GM18868 (cell line): ENCODE measurements at regions not wholly inside any gene's neighbourhood (a gene's known extent, or its start where the extent isn't known, plus 50 kb on each side); places are given as distances from the start of the nearest gene placed in this dataset.
"Not testable (repeated sequence)": the region's sequence is repeated elsewhere in the genome, so short reads cannot be mapped to it uniquely, and the experiment has no call there.

Experiments
- ATAC-seq: cut with Tn5 transposase; IDR thresholded peaks from one replicate; pipeline ENCODE4 v1.9.1; 2021; ENCODE audit warnings: mild to moderate bottlenecking, moderate library complexity; ENCODE audit not compliant: unreplicated experiment

DNA sequence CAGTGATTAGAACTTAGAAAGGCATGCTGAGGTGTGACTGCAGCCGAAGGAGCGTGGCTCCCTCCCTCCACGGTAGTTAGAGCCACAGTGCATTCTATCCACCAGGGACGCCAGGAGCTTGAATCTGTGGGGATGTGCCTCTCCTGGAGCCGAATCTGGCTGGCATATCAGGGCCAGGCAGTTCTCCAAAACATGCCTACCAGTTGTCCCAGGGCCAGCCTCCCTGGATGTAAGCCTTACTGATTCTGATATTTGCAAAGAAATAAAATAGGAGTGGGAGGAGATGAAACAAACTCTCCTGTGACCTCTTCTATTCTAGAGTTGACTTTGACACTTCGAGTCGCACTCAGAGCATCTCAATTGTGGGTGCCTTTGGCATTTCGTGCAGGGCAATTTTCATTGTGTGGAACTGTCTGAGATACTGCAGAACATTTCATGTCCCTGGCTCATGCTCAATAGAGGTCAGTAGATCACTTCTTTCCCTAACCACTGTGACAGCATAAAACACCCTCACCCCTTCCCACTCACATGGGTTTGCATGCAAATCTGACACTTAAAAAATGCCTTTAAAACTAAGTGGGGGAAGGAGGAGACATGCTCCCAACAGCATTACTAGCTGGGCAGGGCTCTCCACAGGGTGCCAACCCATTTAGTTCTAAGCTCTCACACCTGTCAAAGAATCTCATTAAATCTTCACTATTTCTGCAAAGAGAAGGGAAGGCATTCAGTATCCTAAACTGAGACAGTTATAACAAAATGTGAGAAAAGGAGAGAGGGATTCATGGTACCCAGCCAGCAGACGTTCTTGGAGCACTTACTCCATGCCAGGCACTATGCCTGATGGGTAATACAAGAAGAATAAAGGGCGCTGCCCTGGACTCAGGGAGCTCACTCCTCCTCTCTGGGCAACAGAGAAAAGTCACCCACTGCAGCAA lies 378.9 kb downstream of the PREX1 start:
- no peak for ATAC-seq

DNA sequence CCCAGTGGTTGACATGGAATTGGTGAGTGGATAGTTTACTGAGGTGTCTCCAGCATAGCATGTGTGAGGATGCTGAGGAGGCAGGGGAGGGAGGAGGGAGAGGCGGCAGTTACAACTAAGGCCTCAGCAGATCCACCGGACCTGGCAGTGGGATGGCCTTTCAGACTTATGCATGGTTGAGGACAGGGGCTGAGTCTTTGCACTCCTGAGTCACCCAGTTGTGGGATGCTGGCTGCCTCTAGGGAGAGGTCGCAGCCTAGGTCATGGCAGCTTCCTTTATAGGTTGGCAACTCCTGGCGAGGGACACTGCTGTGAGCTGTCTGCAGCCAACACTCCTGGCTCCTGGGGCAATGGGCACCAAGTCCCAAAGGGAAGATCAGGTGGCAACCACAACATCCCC lies 380.3 kb downstream of the PREX1 start:
- no peak for ATAC-seq

DNA sequence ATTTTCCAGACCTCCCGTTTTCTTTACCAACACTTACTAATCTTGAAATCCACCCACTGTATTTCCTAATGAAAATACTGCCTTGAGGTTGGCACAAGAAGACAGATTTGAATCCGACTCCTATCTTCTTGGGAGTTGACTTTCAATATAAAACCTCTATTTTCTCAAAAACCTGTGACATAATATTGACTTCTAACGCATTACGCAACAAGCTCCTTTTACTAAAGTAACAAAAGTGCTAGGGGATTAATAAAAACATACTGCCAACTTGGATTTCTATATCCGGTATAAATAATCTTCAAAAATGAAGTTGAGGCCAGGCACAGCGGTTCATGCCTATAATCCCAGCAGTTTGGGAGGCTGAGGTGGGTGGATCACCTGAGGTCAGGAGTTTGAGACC lies 382.0 kb downstream of the PREX1 start:
- ATAC-seq = no peak

DNA sequence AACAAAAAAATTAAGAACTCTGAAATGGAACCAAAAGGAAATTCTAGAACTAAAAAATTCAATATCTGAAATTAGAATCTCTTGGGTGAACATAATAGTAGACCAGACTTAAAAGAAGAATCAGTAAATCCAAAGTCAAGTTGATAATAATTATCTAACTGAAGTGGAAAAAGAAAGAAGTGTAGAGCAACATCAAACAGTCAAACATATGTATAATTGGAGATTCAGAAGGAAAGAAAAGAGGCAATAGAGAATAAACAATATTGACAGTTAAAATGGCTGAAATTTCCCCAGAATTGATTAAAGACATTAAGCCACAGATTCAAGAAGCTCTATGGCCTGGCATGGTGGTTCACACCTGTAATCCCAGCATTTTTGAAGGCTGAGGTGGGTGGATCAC lies 383.6 kb downstream of the PREX1 start:
- ATAC-seq = no peak

DNA sequence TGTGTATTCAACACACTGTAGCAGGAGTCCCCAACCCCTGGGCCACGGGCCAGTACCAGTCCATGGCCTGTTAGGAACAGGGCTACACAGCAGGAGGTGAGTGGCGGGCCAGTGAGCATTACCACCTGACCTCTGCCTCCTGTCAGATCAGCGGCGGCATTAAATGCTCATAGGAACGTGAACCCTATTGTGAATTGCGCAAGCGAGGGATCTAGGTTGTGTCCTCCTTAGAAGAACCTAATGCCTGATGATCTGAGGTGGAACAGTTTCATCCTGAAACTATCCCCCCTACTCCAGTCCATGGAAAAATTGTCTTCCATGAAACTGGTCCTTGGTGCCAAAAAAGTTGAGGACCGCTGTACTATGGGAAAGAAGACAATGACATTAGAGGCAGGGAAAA lies 386.9 kb downstream of the PREX1 start:
- no peak for ATAC-seq

DNA sequence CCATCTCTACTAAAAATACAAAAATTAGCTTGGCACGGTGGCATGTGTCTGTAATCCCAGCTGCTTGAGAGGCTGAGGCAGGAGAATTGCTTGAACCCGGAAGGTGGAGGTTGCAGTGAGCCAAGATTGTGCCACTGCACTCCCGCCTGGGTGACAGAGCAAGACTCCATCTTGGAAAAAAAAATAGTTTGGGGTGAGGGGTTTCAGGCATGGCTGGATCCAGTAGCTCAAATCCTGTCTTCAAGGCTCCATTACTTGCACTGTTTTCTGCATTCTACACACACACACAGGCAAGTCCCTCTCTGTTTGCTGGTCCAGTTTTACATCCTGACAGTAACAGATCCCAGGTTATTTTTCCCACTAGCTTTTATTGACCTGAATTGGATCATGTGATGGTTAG lies 387.5 kb downstream of the PREX1 start:
- not testable (repeated sequence) for ATAC-seq

DNA sequence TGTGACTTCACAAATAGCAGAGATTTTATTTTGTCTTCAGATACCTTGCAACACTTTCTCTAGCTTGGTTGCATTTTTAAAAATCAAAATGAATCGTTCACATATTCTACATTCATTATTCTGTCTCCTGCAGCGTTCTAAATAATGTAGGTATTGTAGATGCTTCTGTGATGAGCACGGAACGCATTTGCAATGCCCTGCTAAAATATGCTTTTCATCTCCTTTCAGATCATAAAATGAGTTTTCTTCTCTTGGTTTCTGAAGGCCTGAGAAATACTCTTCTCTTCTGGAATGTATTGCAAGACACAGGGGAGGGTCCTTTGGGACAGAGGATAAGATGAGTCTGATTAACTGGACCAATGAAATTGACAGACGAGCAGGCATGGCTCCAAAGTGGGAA lies 390.7 kb downstream of the PREX1 start:
- ATAC-seq = no peak

DNA sequence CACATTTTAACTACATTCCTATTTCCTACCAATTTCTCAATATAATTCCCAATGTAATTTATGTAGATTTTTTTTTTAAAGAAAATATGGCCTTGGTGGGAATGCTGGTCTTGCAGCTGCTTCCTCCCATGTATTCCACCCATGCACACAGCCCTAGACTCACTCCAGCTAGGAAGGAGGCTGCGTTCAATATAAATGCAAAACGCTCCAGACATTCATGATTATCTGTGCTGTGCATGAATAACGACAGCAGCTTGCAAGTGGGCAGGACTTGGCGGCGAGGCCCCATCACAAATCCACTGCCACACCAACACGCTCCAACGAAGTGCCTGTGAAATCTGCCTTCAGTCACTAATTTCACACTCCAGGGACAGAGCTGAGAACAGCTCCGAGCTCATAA lies 391.2 kb downstream of the PREX1 start:
- ATAC-seq = not testable (repeated sequence)

DNA sequence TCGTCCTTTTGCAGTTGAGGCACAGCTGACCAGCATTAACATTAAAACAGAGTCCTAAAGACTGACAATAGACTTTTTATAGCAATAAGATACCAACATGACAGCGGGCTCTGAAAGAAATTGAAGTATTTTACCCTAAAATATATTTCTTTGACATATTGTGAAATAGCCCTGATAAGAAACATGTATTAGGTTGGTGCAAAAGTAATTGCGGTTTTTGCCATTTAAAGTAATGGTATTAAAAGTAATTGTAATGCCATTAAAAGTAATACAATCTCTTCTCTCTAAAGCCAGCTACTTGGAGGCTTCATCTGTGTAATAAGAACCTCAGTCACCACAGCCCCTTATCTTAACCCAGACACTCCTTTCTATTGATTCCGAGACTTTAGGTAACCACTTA lies 394.6 kb downstream of the PREX1 start:
- ATAC-seq = no peak

DNA sequence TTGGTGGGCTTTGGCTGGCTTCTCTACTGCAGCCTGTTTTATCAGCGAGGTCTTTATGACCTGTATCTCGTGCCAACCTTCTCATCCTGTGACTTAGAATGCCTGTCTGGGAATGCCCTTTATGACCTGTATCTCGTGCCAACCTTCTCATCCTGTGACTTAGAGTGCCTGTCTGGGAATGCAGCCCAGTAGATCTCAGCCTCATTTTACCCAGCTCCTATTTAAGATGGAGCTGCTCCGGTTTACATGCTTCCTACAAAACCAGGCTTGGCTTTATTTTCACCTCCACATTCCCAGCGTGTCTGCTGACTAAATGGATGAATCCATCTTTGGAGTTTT lies 395.3 kb downstream of the PREX1 start:
- no peak for ATAC-seq

DNA sequence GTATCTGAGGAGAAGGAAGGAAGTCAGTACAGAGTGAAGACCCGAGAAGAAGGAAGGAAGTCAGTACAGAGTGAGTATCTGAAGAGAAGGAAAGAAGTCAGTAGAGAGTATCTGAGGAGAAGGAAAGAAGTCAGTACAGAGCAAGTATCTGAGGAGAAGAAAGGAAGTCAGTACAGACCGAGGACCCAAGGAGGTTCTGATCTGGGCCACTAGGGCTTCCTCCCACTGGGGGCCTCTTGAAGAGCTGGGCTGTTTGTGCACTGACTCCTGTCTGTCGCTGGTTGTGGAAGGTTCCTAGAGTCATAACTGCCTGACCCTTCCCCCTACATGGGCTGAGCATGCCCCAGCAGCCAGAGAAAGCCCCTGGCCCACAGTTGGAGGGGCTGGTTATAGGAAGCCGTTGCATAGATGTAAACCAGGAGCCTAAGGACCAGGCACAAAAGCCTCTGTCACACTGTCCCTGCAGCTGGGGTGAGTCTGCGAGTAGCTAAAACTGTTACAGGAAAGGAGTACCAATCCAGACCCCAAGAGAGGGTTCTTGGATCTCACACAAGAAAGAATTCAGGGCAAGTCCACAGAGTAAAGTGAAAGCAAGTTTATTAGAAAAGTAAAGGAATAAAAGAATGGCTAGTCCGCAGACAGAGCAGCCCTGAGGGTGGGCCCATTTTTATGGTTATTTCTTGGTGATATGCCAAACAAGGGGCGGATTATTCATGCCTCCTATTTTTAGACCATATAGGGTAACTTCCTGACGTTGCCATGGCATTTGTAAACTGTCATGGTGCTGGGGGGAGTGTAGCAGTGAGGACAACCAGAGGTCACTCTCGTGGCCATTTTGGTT lies 395.9 kb downstream of the PREX1 start:
- no peak for ATAC-seq

DNA sequence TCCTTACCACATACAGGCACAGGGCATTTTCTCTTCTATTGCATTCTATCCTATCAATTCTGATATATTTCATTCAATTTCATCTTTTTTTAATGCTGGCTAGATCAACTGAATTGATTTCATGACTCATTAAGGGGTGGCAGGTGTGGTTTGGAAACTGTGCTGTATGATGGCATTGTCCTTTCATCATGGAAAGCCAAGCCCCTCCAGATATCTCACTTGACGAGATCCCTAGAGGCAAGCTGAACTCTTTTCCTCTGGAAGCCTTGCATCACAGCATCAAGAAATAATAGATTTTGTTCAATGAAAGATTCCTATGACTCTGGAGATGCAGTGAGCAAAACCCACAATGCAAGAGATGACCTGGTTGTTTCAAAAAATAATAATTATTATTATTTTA lies 401.2 kb downstream of the PREX1 start:
- ATAC-seq = no peak

DNA sequence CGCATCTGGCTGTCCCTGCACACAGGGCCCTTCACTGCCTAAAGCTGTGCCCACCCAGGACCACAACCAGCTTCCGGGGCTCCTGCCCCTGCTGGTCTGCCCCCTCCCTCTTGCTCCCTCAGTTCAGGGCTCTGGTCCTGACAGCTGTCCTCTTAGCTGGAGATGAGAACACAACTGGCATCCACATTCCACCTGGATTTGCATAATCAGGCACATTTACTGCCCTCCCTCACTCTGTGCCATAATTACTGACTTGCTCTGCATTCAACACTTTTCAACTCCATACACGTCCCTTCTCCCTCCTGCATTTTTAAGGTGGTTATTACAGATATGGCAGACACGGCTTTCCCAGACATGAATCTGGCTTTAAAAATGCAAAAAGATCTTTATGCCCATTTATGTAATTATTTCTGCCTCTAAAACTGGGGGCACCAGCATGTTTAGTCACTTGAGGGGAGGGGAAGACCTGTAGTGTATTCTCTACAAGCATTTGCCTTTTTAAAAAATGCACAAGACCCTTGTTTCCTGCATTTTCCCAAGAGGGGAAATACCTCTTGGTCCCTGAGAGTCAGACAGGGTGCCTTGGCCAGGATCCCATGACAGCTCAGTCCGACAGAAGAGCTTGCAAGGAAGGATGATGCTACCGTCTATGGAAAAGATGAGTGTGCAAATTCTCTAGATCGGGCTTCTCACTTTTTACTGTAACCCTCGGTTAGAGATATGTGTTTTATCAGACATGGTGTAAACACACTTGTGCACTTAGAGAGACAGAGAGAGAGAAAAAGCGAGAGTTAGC lies 401.8 kb downstream of the PREX1 start:
- ATAC-seq = no peak

DNA sequence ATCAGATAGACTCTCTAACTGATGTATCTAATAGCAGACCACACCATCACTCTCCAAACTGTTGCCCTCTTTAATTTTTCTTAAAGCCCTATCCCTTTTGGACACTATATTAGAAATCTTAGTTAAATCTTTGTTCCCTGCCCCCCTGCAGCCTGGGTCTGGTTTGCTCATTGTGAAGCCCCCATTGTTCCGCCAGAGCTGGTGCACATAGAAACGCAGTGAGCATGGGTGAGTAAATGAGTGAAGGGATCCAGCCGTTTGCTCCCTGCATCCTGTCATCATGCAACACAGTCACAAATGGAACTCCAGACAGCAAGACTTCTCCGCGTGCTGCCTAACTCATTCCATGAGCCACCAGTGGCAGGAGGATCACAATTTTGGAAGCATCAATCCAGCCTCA lies 402.5 kb downstream of the PREX1 start:
- ATAC-seq = no peak

DNA sequence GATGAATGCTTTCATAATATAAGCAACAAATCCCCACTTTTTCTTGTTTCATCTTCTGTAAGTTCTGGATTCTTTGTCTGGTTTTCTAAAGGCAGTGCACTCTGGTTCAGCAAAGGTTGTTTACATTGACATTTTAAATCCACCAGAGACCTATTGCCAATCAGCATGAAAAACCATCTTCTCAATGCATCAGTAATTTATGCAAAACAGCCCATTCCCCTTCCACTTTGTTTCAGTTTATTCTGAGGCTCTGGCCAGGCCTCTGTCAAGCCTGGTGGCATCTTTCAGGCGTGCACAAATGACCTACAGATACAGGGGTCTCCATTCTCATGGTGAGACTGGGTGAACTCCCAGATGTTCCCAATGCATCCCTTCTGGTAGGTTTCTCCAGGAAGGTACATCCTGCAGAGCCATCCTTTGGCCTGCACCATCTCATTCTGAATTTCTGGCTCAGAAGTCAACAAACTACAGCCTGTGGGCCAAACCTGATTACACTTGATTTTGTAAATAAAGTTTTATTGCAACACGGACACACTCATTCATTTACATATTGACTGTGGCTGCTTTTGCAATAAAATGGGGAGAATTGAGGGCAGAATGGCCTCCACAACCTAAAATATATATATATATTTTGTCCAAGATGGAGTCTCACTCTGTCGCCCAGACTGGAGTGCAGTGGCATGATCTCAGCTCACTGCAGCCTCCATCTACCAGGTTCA lies 405.4 kb downstream of the PREX1 start:
- no peak for ATAC-seq

DNA sequence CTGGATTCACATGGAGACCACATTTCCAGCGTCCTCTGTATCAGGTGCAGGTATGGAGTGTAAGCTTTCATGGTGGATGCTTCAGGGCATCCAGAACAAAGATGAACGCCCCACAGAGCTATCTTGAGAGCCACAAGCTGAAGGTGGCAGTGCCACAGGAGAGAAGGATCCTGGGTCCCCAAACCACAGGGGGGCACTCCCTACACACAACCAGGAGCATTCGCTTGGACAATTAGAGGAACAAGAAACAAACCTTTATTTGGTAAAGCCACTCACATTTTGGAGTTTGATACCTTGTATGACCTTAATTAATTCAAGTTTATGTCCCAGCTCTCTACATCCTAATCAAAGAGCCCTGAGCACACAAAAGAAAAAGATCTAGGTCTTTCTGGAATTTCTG lies 406.3 kb downstream of the PREX1 start:
- ATAC-seq = no peak

DNA sequence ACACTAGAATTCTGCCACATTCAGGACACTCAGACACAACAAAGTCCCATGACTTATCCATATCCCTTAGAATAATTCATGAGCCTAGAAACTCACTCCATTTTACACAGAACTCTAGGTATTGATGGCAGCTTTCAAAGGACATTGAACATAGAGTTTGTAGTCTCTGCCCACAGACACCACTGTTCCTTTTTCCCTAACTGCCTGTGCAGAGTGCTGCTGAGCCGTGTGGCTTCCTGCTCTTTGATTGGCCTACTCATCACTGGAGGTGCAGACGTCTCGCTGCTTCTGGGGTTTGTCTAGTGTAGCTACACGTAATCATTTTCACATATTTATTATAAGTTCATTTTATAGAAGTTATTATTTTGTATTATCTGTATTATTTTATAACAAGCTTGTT lies 407.6 kb downstream of the PREX1 start:
- ATAC-seq = no peak

DNA sequence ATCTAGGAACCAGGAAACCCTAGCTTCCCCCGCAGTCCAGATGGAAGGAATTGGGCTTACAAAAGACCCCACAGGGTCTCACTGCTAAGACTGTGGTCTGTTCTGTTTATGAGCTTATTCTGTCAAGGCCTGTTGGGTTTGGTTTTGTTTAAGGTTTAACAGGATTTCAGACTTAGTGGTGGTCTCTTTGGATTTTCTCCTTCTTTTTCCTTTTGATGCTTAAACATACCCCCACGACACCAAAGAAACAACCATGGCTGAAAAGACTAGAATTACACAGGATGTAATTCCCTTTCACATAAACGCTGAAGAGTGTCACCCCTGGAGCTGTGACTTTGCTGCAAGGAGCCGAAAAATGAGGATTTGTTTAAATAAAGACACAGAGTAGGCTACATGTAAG lies 408.6 kb downstream of the PREX1 start:
- ATAC-seq = no peak

DNA sequence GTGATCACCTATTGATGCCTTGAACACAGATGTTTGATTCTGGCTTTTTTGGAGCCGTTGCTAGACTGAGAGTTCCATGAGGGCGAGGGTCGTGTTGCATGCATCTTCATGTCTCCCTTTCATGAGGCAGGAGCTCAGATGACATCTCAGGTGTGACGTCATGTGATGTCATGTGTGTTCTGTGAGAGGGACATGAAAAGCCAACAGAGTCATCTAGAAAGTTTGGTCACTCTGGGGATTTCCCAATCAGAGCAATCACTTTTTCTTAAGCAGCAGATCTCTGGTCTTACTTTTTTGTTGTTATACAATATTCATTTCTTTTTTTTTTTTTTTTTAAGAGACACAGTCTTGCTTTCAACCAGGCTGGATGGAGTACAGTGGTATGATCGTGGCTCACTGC lies 411.8 kb downstream of the PREX1 start:
- no peak for ATAC-seq

DNA sequence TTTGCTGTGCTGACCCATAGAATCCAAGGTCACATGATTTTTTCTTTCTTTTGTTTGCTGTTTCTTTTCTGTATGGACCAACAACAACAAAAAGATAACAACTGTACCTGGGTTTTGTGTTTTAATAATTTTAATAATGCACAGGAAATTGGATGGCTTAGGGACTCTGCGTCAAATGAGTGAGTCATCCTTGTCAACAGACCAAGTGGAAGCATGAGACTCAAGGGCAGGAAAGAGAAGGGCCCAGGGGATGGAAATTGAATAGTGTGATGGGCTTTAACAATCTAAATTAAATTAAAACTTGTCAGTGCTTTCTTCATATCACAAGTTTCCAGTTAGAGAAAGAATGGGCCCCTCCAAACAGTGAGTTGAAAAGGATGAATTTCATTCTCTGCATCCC lies 413.0 kb downstream of the PREX1 start:
- ATAC-seq = no peak
